Endothelial cell (in vitro differentiated cells): ENCODE measurements at regions not wholly inside any gene's neighbourhood (a gene's known extent, or its start where the extent isn't known, plus 50 kb on each side); places are given as distances from the start of the nearest gene placed in this dataset.

ENCODE experiments used
- DNase-seq: peaks from one replicate; pipeline ENCODE4 v3.0.0; 2021; ENCODE audit warnings: low spot score
- H3K27ac Mint-ChIP-seq: one replicate; pipeline ENCODE4 v1.8.0; 2021; ENCODE audit warnings: mixed read lengths, inconsistent platforms; ENCODE audit not compliant: unreplicated experiment
- H3K27me3 Mint-ChIP-seq: one replicate; pipeline ENCODE4 v1.8.0; 2021; ENCODE audit warnings: mild to moderate bottlenecking, moderate library complexity, mixed read lengths, inconsistent platforms; ENCODE audit not compliant: unreplicated experiment
- H3K36me3 Mint-ChIP-seq: one replicate; pipeline ENCODE4 v1.8.0; 2021; ENCODE audit warnings: mild to moderate bottlenecking, low read depth, mixed read lengths, inconsistent platforms; ENCODE audit not compliant: unreplicated experiment
- H3K4me1 Mint-ChIP-seq: one replicate; pipeline ENCODE4 v1.8.0; 2021; ENCODE audit warnings: mild to moderate bottlenecking, mixed read lengths, inconsistent platforms; ENCODE audit not compliant: unreplicated experiment
- H3K4me3 Mint-ChIP-seq: one replicate; pipeline ENCODE4 v1.8.0; 2021; ENCODE audit warnings: mild to moderate bottlenecking, mixed read lengths, inconsistent platforms; ENCODE audit not compliant: unreplicated experiment
- H3K9me3 Mint-ChIP-seq: one replicate; pipeline ENCODE4 v1.8.0; 2021; ENCODE audit warnings: mixed read lengths, inconsistent platforms; ENCODE audit not compliant: unreplicated experiment
- CTCF ChIP-seq: fragments of 200-600 bp; sonication (generic); IDR thresholded peaks from one replicate; pipeline ENCODE4 v1.5.0; 2021; ENCODE audit warnings: antibody characterized with exemption; ENCODE audit not compliant: unreplicated experiment

DNA sequence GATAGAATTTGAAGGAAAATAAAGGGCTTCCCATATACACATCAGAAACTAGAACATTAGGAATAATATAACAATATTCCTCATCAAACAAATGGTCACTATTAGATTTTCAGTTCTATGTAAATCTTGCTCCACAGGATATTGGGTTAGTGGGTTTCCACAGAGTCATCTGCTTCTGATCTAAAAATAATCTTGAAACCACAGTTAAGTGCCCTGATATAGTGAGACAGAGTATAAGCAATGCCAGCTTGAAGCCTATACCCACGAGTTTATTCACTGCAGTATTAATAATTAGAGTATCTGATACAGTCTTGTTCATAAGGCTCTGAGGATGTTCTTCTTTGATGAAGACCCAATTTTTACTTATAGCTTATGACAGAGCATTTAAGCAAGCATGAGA is 74.5 kb upstream of the ATF7IP start:
- no peak for TF ChIP-seq CTCF
- DNase-seq, result no peak
- H3K27me3 Mint-ChIP-seq, result peaks cover 1% of the 10 kb centered on the region
- H3K4me1 Mint-ChIP-seq, result no peaks in the 10 kb centered on the region
- no peaks in the 10 kb centered on the region for H3K9me3 Mint-ChIP-seq
- no peak overlapping the region for H3K27ac Mint-ChIP-seq
- peaks cover 12% of the 10 kb centered on the region for H3K36me3 Mint-ChIP-seq
- H3K4me3 Mint-ChIP-seq, result no peak overlapping the region

- Mint-ChIP-seq H3K27me3 (peaks cover 3% of the 10 kb centered on the region), H3K9me3 (no peaks in the 10 kb centered on the region), H3K36me3 (no peaks in the 10 kb centered on the region), H3K4me1 (no peaks in the 10 kb centered on the region), H3K27ac (peak overlapping the region; percentile 31), H3K4me3 (no peak overlapping the region)
- no peak for DNase-seq
- TF ChIP-seq CTCF, result no peak
Observed at GRCh38 chr12:14303661-14304155, 61.8 kb upstream of the ATF7IP start.

- Mint-ChIP-seq H3K4me1 (no peaks in the 10 kb centered on the region), H3K27ac (no peak overlapping the region), H3K9me3 (no peaks in the 10 kb centered on the region), H3K4me3 (no peak overlapping the region), H3K27me3 (no peaks in the 10 kb centered on the region), H3K36me3 (no peaks in the 10 kb centered on the region)
- TF ChIP-seq CTCF, result no peak
- no peak for DNase-seq
Observed at GRCh38 chr12:14307004-14307403, 58.5 kb upstream of the ATF7IP start.

GRCh38 chr12:14308516-14308915 is 57.0 kb upstream of the ATF7IP start:
- Mint-ChIP-seq H3K4me3 (no peak overlapping the region), H3K36me3 (no peaks in the 10 kb centered on the region), H3K27me3 (no peaks in the 10 kb centered on the region), H3K9me3 (no peaks in the 10 kb centered on the region), H3K27ac (no peak overlapping the region), H3K4me1 (no peaks in the 10 kb centered on the region)
- DNase-seq, result no peak
- TF ChIP-seq CTCF, result no peak

DNA sequence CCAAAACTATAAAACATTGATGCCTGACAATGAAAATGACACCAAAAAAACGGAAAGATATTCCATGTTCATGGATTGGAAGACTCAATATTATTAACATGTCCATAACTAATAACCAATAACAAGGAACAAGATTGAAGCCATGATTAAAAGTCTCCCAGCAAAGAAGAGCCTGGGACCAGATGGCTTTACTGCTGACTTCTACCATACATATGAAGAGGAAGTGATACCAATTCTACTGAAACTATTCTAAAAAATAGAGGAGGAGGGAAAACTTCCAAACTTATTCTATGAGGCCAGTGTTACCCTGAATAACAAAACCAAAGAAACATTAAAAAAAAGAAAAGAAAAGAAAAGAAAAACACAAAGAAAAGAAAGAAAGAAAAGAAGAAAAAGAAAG is 54.6 kb upstream of the ATF7IP start:
- Mint-ChIP-seq H3K4me3 (no peak overlapping the region), H3K4me1 (no peaks in the 10 kb centered on the region), H3K27ac (no peak overlapping the region), H3K27me3 (no peaks in the 10 kb centered on the region), H3K9me3 (no peaks in the 10 kb centered on the region), H3K36me3 (no peaks in the 10 kb centered on the region)
- TF ChIP-seq CTCF, result no peak
- DNase-seq, result no peak
